ENCODE measurements at regions not wholly inside any gene's neighbourhood (a gene's known extent, or its start where the extent isn't known, plus 50 kb on each side); places are given as distances from the start of the nearest gene placed in this dataset.

DNA sequence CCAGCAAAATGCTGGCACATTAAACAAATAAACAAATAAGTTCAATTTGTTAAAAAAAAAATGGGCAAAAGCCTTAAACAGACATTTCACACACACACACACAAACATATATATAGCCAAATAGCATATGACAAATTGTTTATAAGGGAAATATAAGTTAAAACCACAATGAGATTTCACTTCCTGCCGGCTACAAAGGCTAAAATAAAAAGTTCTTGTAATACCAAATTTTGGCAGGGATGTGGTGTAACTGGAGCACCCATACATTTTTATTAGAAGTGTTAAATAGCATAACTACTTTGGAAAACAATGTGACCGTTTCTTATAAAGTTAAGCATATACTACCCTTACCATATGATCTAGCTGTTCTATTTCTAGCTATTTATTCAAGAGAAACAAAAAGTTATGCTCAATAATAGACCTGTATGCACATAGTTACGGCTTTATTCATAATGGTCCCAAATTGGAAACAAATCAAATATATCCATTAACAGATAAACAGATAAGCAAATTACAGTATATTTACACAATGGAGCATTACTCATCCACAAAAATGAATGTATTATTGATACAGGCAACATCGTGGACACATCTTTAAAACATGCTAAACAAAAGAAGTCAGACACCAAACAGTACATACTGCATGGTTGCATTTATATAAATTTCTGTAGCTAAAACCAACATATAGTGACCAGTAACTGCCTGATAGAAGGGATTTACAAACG lies 93.9 kb downstream of the EOMES start:
- Histone ChIP-seq H4K20me1 (replicated peaks; ENCODE audit: control insufficient read depth, extremely low read depth, insufficient read depth, low read length) (no peaks in the 10 kb centered on the region), H3K9ac (replicated peaks; ENCODE audit: extremely low read depth, insufficient read depth, low read length) (peak overlapping the region; percentile 17), H3K79me2 (ENCODE audit: control insufficient read depth, insufficient read depth, low read length) (no peaks in the 10 kb centered on the region), H3K27ac (ENCODE audit: insufficient read depth, low read depth, low read length) (peak overlapping the region; percentile 47), H3K27me3 (ENCODE audit: control insufficient read depth in 2 of 2, insufficient read depth in 2 of 2, low read length in 2 of 2) (no peaks in the 10 kb centered on the region), H3K9me3 (replicated peaks; ENCODE audit: control insufficient read depth, insufficient read depth, low read length) (no peaks in the 10 kb centered on the region), H3K9me1 (replicated peaks; ENCODE audit: control insufficient read depth, extremely low read depth, insufficient read depth, low read length) (no peaks in the 10 kb centered on the region), H3K36me3 (ENCODE audit: control insufficient read depth in 2 of 2, extremely low read depth in 1 of 2, insufficient read depth in 2 of 2, low read length in 2 of 2) (no peaks in the 10 kb centered on the region), H2AFZ (ENCODE audit: low read depth, low read length) (no peak overlapping the region), H3K4me1 (ENCODE audit: control insufficient read depth, extremely low read depth, insufficient read depth, low read length) (peaks cover 57% of the 10 kb centered on the region), H3K4me3 (replicated peaks in 1 of 3; ENCODE audit: insufficient read depth in 1 of 3, low read depth in 1 of 3, low read length in 3 of 3) (no peak overlapping the region), H3K4me2 (ENCODE audit: insufficient read depth, low read length) (peak overlapping the region; percentile 67)
- DNase-seq (ENCODE audit: low read depth, low spot score): peak; percentile 50
- dilution Hi-C loops (cut with MboI; ENCODE audit: extremely low pct_ligation_motif_present, low sequenced_read_pairs): no loop called here
- FAIRE-seq: peak; percentile 52
- peak; percentile 39 for TF ChIP-seq JUN (IDR thresholded peaks at IDR 0.05; ENCODE audit: borderline replicate concordance, insufficient read depth, insufficient read length, low read depth)
- no peak for TF ChIP-seq GATA2 (IDR thresholded peaks at IDR 0.05; ENCODE audit: insufficient read depth, insufficient read length, low read depth, low read length)
- BruUV-seq (replicated peaks): no TSS peak
- intact Hi-C loops (cut with micrococcal nuclease): loop anchor here (2.0 kb wide), 3 partner anchors 21 to 69 kb away; no protein-coding TSS in a partner anchor
- ChIA-PET POLR2A (no interaction called here), CTCF (interaction anchor here (0.9 to 1.7 kb wide), 6 partner anchors 8 to 53 kb away, joined by 3 to 5 read pairs (median 4); no protein-coding TSS in a partner anchor)

DNA sequence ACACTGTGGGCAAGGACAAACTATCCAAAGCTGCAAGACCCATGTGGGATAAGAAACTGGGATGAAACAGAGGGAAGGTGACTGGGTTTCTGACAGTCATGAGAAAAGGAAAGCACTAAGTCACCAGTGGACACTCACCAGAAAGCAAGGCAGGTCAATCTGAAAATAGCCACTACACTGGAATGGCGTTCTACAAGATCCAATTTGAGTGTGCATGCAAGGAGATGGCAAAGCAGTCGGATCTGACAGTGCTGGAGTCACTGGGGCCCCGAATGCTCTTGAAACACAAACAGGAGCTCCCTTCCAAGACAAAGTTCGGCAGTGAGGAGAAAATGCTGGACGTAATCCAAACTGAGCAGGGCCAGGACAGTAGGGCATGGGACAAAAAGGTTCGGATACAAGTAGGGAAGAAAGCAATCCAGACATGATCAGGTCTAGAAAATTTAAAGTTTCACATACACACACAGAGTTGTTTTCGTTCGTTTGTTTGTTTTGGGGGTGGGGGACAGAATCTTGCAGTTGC lies 95.5 kb downstream of the EOMES start:
- Histone ChIP-seq H3K4me2 (ENCODE audit: insufficient read depth, low read length) (no peak overlapping the region), H3K9me3 (replicated peaks; ENCODE audit: control insufficient read depth, insufficient read depth, low read length) (no peaks in the 10 kb centered on the region), H3K79me2 (ENCODE audit: control insufficient read depth, insufficient read depth, low read length) (no peaks in the 10 kb centered on the region), H4K20me1 (replicated peaks; ENCODE audit: control insufficient read depth, extremely low read depth, insufficient read depth, low read length) (no peaks in the 10 kb centered on the region), H3K27me3 (ENCODE audit: control insufficient read depth in 2 of 2, insufficient read depth in 2 of 2, low read length in 2 of 2) (no peaks in the 10 kb centered on the region), H3K4me3 (replicated peaks in 1 of 3; ENCODE audit: insufficient read depth in 1 of 3, low read depth in 1 of 3, low read length in 3 of 3) (no peak overlapping the region), H3K27ac (ENCODE audit: insufficient read depth, low read depth, low read length) (no peak overlapping the region), H3K9me1 (replicated peaks; ENCODE audit: control insufficient read depth, extremely low read depth, insufficient read depth, low read length) (no peaks in the 10 kb centered on the region), H3K4me1 (ENCODE audit: control insufficient read depth, extremely low read depth, insufficient read depth, low read length) (peaks cover 61% of the 10 kb centered on the region), H3K9ac (replicated peaks; ENCODE audit: extremely low read depth, insufficient read depth, low read length) (no peak overlapping the region), H2AFZ (ENCODE audit: low read depth, low read length) (no peak overlapping the region), H3K36me3 (ENCODE audit: control insufficient read depth in 2 of 2, extremely low read depth in 1 of 2, insufficient read depth in 2 of 2, low read length in 2 of 2) (no peaks in the 10 kb centered on the region)
- TF ChIP-seq, protein P1, sequence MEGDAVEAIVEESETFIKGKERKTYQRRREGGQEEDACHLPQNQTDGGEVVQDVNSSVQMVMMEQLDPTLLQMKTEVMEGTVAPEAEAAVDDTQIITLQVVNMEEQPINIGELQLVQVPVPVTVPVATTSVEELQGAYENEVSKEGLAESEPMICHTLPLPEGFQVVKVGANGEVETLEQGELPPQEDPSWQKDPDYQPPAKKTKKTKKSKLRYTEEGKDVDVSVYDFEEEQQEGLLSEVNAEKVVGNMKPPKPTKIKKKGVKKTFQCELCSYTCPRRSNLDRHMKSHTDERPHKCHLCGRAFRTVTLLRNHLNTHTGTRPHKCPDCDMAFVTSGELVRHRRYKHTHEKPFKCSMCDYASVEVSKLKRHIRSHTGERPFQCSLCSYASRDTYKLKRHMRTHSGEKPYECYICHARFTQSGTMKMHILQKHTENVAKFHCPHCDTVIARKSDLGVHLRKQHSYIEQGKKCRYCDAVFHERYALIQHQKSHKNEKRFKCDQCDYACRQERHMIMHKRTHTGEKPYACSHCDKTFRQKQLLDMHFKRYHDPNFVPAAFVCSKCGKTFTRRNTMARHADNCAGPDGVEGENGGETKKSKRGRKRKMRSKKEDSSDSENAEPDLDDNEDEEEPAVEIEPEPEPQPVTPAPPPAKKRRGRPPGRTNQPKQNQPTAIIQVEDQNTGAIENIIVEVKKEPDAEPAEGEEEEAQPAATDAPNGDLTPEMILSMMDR (IDR thresholded peaks at IDR 0.05; ENCODE audit: extremely low read depth in 1 of 2, insufficient read depth in 1 of 2, low read depth in 1 of 2, low read length in 2 of 2): no peak
- TF ChIP-seq POLR2A (IDR thresholded peaks at IDR 0.05; ENCODE audit: low read depth, low read length) (no peak), MYC (IDR thresholded peaks at IDR 0.05; ENCODE audit: low read depth, low read length) (no peak), JUN (IDR thresholded peaks at IDR 0.05; ENCODE audit: borderline replicate concordance, insufficient read depth, insufficient read length, low read depth) (no peak), EZH2 (IDR thresholded peaks at IDR 0.05; ENCODE audit: borderline replicate concordance, low read depth, low read length, severe bottlenecking) (no peak), GATA2 (IDR thresholded peaks at IDR 0.05; ENCODE audit: insufficient read depth, insufficient read length, low read depth, low read length) (no peak), POLR2AphosphoS5 (IDR thresholded peaks at IDR 0.05; ENCODE audit: insufficient read depth, low read depth, low read length) (no peak)
- TF ChIP-seq, protein P2, sequence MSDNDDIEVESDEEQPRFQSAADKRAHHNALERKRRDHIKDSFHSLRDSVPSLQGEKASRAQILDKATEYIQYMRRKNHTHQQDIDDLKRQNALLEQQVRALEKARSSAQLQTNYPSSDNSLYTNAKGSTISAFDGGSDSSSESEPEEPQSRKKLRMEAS (IDR thresholded peaks at IDR 0.05; ENCODE audit: insufficient read depth, insufficient read length): no peak
- POLR2A ChIA-PET: no interaction called here
- DNase-seq (ENCODE audit: low read depth, low spot score): no peak
- no TSS peak for BruUV-seq (replicated peaks)
- no peak for FAIRE-seq
- CTCF ChIA-PET: no interaction called here
- intact Hi-C loops (cut with micrococcal nuclease) (no loop called here), dilution Hi-C loops (cut with MboI; ENCODE audit: extremely low pct_ligation_motif_present, low sequenced_read_pairs) (no loop called here)

Measured in endothelial cell of umbilical vein (primary cell).